H1 (cell line): ENCODE measurements at regions not wholly inside any gene's neighbourhood (a gene's known extent, or its start where the extent isn't known, plus 50 kb on each side); places are given as distances from the start of the nearest gene placed in this dataset.
A peak's percentile ranks its signal among the peaks of the same experiment; 100 is the strongest.

Experiments
- CTCF ChIA-PET: fragments of 300-600 bp; sonication (Branson Sonifier 250); formaldehyde crosslinking; loops from one replicate; lab custom pipeline; 2021; ENCODE audit not compliant: partially characterized antibody; lab: Charles Lee
- POLR2A ChIA-PET: fragments of 300-600 bp; sonication (Branson Sonifier 250); formaldehyde crosslinking; loops from one replicate; lab custom pipeline; 2021; ENCODE audit warnings: inconsistent platforms; ENCODE audit not compliant: partially characterized antibody; lab: Charles Lee
- DNase-seq, 2 experiments: peaks; one replicate each; pipeline versions ENCODE4 v3.0.0 to v3.0.0-alpha.2; 2010 to 2022; ENCODE audit warnings: low spot score in 2 of 2, low read depth in 1 of 2, mixed read lengths in 1 of 2
- FAIRE-seq: peaks from 2 replicates; lab custom pipeline; 2011; peaks lifted over from hg19 to GRCh38; lab: Jason Lieb, UNC
- H2AFZ ChIP-seq: 2 replicates; pipeline ENCODE4 v1.8.1; 2012; ENCODE audit warnings: low read length, inconsistent platforms
- H2AK5ac ChIP-seq: 2 replicates; pipeline ENCODE4 v1.6.1; 2013; ENCODE audit warnings: low read depth, low read length
- H2BK120ac ChIP-seq: replicated peaks from 2 replicates; pipeline ENCODE3; 2013; ENCODE audit warnings: low read depth, low read length, inconsistent platforms
- H2BK12ac ChIP-seq: 2 replicates; pipeline ENCODE4 v1.6.1; 2013; ENCODE audit warnings: low read depth, low read length
- H2BK15ac ChIP-seq: 2 replicates; pipeline ENCODE4 v1.6.1; 2013; ENCODE audit warnings: low read length
- H2BK20ac ChIP-seq: 2 replicates; pipeline ENCODE4 v1.6.1; 2013; ENCODE audit warnings: low read length
- H2BK5ac ChIP-seq: 2 replicates; pipeline ENCODE4 v1.6.1; 2013; ENCODE audit warnings: low read depth, low read length
- H3K14ac ChIP-seq: 2 replicates; pipeline ENCODE4 v1.6.1; 2013; ENCODE audit warnings: inconsistent platforms; ENCODE audit not compliant: insufficient read length
- H3K18ac ChIP-seq: 2 replicates; pipeline ENCODE4 v1.6.1; 2013; ENCODE audit warnings: low read length; ENCODE audit errors: extremely low read depth
- H3K23ac ChIP-seq: 2 replicates; pipeline ENCODE4 v1.6.1; 2013; ENCODE audit warnings: inconsistent platforms; ENCODE audit not compliant: insufficient read length
- H3K23me2 ChIP-seq: 2 replicates; pipeline ENCODE4 v1.6.1; 2013; ENCODE audit warnings: low read depth, low read length
- H3K27ac ChIP-seq: 2 replicates; pipeline ENCODE4 v1.6.1; 2011; ENCODE audit warnings: low read depth, low read length, inconsistent platforms
- H3K27me3 ChIP-seq, 4 experiments: replicated peaks in 1 of 4; 1 replicate in 1 of 4; 2 replicates in 3 of 4; pipeline versions ENCODE4 v1.6.1 to v1.8.1; 2011 to 2013; ENCODE audit warnings: low read length in 3 of 4, mild to moderate bottlenecking in 3 of 4, inconsistent platforms in 2 of 4, mixed read lengths in 2 of 4, moderate library complexity in 1 of 4; ENCODE audit not compliant: control insufficient read depth in 3 of 4, insufficient read depth in 3 of 4; ENCODE audit errors: extremely low read depth in 1 of 4
- H3K36me3 ChIP-seq, 4 experiments: 2 replicates each; pipeline versions ENCODE4 v1.6.1 to v1.8.1; 2011 to 2013; ENCODE audit warnings: mild to moderate bottlenecking in 4 of 4, low read length in 3 of 4, moderate library complexity in 2 of 4, control low read depth in 1 of 4, inconsistent platforms in 1 of 4; ENCODE audit not compliant: insufficient read depth in 4 of 4, control insufficient read depth in 2 of 4
- H3K4ac ChIP-seq: replicated peaks from 2 replicates; pipeline ENCODE3; 2013; ENCODE audit warnings: low read length, low read depth, mixed read lengths, inconsistent platforms; ENCODE audit not compliant: insufficient read length
- H3K4me1 ChIP-seq, 4 experiments: replicated peaks in 1 of 4; 1 replicate in 1 of 4; 2 replicates in 3 of 4; pipeline versions ENCODE4 v1.6.1 to v1.8.1; 2011 to 2013; ENCODE audit warnings: low read length in 3 of 4, inconsistent platforms in 2 of 4, mixed read lengths in 1 of 4; ENCODE audit not compliant: insufficient read depth in 4 of 4, control insufficient read depth in 3 of 4
- H3K4me2 ChIP-seq, 2 experiments: 2 replicates each; pipeline versions ENCODE4 v1.6.1 to v1.8.1; 2011 to 2013; ENCODE audit warnings: low read depth in 2 of 2, low read length in 2 of 2, control low read depth in 1 of 2, inconsistent platforms in 1 of 2, mild to moderate bottlenecking in 1 of 2; ENCODE audit not compliant: insufficient read depth in 1 of 2
- H3K4me3 ChIP-seq, 4 experiments: fragments of 200-600, 300-600 bp in 1 of 4; sonication (generic), shearing (Covaris generic), sonication (Bioruptor Twin) in 1 of 4; 2 replicates each; pipeline versions ENCODE4 v1.5.1 to v1.8.1; 2011 to 2016; ENCODE audit warnings: low read length in 4 of 4, low read depth in 3 of 4, control low read depth in 2 of 4, inconsistent platforms in 2 of 4, mild to moderate bottlenecking in 2 of 4, mixed read lengths in 1 of 4, moderate library complexity in 1 of 4; ENCODE audit not compliant: insufficient read depth in 2 of 4; ENCODE audit errors: extremely low read depth in 1 of 4
- H3K56ac ChIP-seq: replicated peaks from 2 replicates; pipeline ENCODE3; 2013; ENCODE audit warnings: low read depth, mild to moderate bottlenecking, mixed read lengths, low read length, inconsistent platforms; ENCODE audit not compliant: insufficient read length
- H3K79me1 ChIP-seq: 2 replicates; pipeline ENCODE4 v1.6.1; 2013; ENCODE audit warnings: low read depth, low read length, control low read depth
- H3K79me2 ChIP-seq, 2 experiments: 2 replicates each; pipeline versions ENCODE4 v1.6.1 to v1.8.1; 2012 to 2013; ENCODE audit warnings: low read length in 2 of 2, mild to moderate bottlenecking in 2 of 2, inconsistent platforms in 1 of 2; ENCODE audit not compliant: insufficient read depth in 2 of 2, control insufficient read depth in 1 of 2
- H3K9ac ChIP-seq, 4 experiments: replicated peaks in 1 of 4; 1 replicate in 1 of 4; 2 replicates in 3 of 4; pipeline versions ENCODE4 v1.6.1 to v1.8.1; 2011 to 2013; ENCODE audit warnings: low read depth in 3 of 4, low read length in 3 of 4, control low read depth in 2 of 4, mild to moderate bottlenecking in 2 of 4, moderate library complexity in 2 of 4, inconsistent platforms in 1 of 4; ENCODE audit errors: extremely low read depth in 1 of 4
- H3K9me3 ChIP-seq, 2 experiments: 2 replicates each; pipeline versions ENCODE4 v1.6.1 to v1.8.1; 2012 to 2013; ENCODE audit warnings: mild to moderate bottlenecking in 2 of 2, moderate library complexity in 2 of 2, control low read depth in 1 of 2, inconsistent platforms in 1 of 2, low read depth in 1 of 2, low read length in 1 of 2, mixed read lengths in 1 of 2; ENCODE audit not compliant: insufficient read depth in 2 of 2
- H4K20me1 ChIP-seq, 2 experiments: replicated peaks in 1 of 2; 2 replicates each; pipeline versions ENCODE3 to v1.8.1; 2011 to 2013; ENCODE audit warnings: inconsistent platforms in 2 of 2, low read length in 2 of 2, mild to moderate bottlenecking in 1 of 2; ENCODE audit not compliant: insufficient read depth in 2 of 2, control insufficient read depth in 1 of 2
- H4K5ac ChIP-seq: 2 replicates; pipeline ENCODE4 v1.6.1; 2013; ENCODE audit warnings: low read length, low read depth, mixed read lengths, inconsistent platforms; ENCODE audit not compliant: insufficient read length
- H4K8ac ChIP-seq: 2 replicates; pipeline ENCODE4 v1.8.0; 2013; ENCODE audit warnings: mild to moderate bottlenecking, moderate library complexity, low read length, inconsistent platforms; ENCODE audit not compliant: insufficient read depth; ENCODE audit errors: extremely low read depth
- H4K91ac ChIP-seq: replicated peaks from 2 replicates; pipeline ENCODE3; 2013; ENCODE audit warnings: low read length, mixed read lengths, inconsistent platforms; ENCODE audit not compliant: insufficient read length
- EZH2 ChIP-seq: fragments of 200-600 bp; sonication (generic); IDR thresholded peaks from 2 replicates; pipeline ENCODE4 v1.7.1; 2012; ENCODE audit warnings: low read depth, mild to moderate bottlenecking, moderate library complexity, low read length, inconsistent platforms; ENCODE audit not compliant: severe bottlenecking
- MAFK ChIP-seq: IDR thresholded peaks from 2 replicates; pipeline ENCODE4 v1.6.1; 2012; ENCODE audit warnings: low read depth, mild to moderate bottlenecking, improper control_type of control experiment, low read length
- RBBP5 ChIP-seq: IDR thresholded peaks from 2 replicates; pipeline ENCODE4 v1.7.1; 2012; ENCODE audit warnings: low read depth, mild to moderate bottlenecking, inconsistent platforms, low read length, moderate library complexity, borderline replicate concordance

DNA sequence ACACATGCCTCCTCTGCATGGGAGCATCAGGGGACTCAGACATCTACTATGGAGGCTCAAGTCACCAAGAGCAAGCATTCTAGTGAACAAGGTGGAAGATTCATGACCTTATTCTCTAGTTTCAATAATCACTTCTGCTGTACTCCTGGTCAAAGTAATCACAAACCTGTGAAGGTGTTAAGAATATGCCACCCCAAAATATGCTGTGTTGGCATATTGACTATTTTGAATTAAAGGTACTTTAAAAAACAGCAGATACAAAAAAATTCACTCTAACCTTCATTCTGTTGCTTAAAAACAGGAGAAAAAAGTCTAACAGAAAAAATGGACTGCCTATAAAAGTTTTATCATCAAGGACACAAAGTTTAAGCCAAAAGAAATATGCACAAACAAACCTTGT is 607.8 kb upstream of the TYRP1 start:
- peaks cover 1% of the 10 kb centered on the region; the same call in 1 of the 2 replicates for H3K23me2 ChIP-seq
- no peaks in the 10 kb centered on the region for H3K4me1 ChIP-seq
- H3K79me1 ChIP-seq: no peaks in the 10 kb centered on the region
- H2AFZ ChIP-seq: no peak overlapping the region
- H2BK20ac ChIP-seq: no peak overlapping the region
- H2BK5ac ChIP-seq: no peak overlapping the region
- H4K5ac ChIP-seq: no peak overlapping the region
- no peak overlapping the region for H3K27ac ChIP-seq
- no peaks in the 10 kb centered on the region for H3K9me3 ChIP-seq
- no peak overlapping the region for H2BK12ac ChIP-seq
- H4K91ac ChIP-seq: no peak overlapping the region
- no peak overlapping the region for H3K4me3 ChIP-seq
- no peak overlapping the region for H3K9ac ChIP-seq
- H2BK120ac ChIP-seq: no peak overlapping the region
- no peak for DNase-seq
- TF ChIP-seq RBBP5 (no peak), EZH2 (no peak), MAFK (peak; percentile 50; the same call in 1 of the 2 replicates)
- TF ChIP-seq, all 59 proteins: peak for 1
- Histone ChIP-seq H3K79me2 (no peaks in the 10 kb centered on the region), H3K14ac (no peak overlapping the region), H3K18ac (no peak overlapping the region), H3K56ac (peak overlapping the region; percentile 59), H3K36me3 (no peaks in the 10 kb centered on the region), H3K4me2 (no peak overlapping the region), H4K20me1 (no peaks in the 10 kb centered on the region), H2AK5ac (no peak overlapping the region), H4K8ac (no peak overlapping the region), H2BK15ac (no peak overlapping the region), H3K4ac (no peak overlapping the region), H3K23ac (no peak overlapping the region), H3K27me3 (no peaks in the 10 kb centered on the region)
- no peak for FAIRE-seq
- CTCF ChIA-PET: no interaction called here
- POLR2A ChIA-PET: no interaction called here
